Ovary (tissue), 3 donors: ENCODE measurements at regions not wholly inside any gene's neighbourhood (a gene's known extent, or its start where the extent isn't known, plus 50 kb on each side); places are given as distances from the start of the nearest gene placed in this dataset.

Experiments used
- CTCF ChIP-seq, 3 donors: fragments of 450-650 bp in 2 of 3; fragments of 200-600 bp in 1 of 3; IDR thresholded peaks; one replicate each; pipeline versions ENCODE4 v1.5.1 to v1.8.0; 2016 to 2022; ENCODE audit warnings: antibody characterized with exemption in 3 of 3, mild to moderate bottlenecking in 1 of 3
- EP300 ChIP-seq: sonication (generic); formaldehyde crosslinking; IDR thresholded peaks from one replicate; pipeline ENCODE4 v1.6.1; 2017; ENCODE audit warnings: antibody characterized with exemption
- POLR2A ChIP-seq: fragments of 450-650 bp; IDR thresholded peaks from one replicate; pipeline ENCODE4 v1.6.1; 2017; ENCODE audit warnings: antibody characterized with exemption, mild to moderate bottlenecking, moderate library complexity
- donor health status: DM: no; HTN: no; CAD: no.

GRCh38 chr5:157923765-157924164, 64.8 kb upstream of the CLINT1 start:
- no peak for TF ChIP-seq CTCF (IDR thresholded peaks at IDR 0.05)
- TF ChIP-seq POLR2A, result no peak
- no peak for TF ChIP-seq EP300
